ENCODE measurements at regions not wholly inside any gene's neighbourhood (a gene's known extent, or its start where the extent isn't known, plus 50 kb on each side); places are given as distances from the start of the nearest gene placed in this dataset.

DNA sequence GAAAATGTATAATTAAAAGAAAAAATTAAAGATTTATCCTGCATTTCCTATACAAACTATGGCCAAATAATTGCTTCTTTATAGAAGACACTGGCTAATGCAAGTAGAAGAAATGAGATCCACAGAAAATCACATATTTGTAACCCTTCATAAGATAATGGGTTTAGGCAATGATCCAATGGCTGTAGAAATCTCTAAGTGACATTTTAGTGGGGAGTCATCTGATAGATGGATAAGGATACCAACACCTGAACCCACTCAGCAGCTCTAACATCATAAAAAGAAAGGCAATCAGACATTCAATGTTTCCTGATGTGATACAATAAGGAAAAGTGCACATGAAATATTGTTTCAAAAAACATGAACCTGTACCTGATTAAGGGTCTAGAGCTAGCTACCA, 297.5 kb downstream of the CXCL12 start:
- TF ChIP-seq, protein P1, sequence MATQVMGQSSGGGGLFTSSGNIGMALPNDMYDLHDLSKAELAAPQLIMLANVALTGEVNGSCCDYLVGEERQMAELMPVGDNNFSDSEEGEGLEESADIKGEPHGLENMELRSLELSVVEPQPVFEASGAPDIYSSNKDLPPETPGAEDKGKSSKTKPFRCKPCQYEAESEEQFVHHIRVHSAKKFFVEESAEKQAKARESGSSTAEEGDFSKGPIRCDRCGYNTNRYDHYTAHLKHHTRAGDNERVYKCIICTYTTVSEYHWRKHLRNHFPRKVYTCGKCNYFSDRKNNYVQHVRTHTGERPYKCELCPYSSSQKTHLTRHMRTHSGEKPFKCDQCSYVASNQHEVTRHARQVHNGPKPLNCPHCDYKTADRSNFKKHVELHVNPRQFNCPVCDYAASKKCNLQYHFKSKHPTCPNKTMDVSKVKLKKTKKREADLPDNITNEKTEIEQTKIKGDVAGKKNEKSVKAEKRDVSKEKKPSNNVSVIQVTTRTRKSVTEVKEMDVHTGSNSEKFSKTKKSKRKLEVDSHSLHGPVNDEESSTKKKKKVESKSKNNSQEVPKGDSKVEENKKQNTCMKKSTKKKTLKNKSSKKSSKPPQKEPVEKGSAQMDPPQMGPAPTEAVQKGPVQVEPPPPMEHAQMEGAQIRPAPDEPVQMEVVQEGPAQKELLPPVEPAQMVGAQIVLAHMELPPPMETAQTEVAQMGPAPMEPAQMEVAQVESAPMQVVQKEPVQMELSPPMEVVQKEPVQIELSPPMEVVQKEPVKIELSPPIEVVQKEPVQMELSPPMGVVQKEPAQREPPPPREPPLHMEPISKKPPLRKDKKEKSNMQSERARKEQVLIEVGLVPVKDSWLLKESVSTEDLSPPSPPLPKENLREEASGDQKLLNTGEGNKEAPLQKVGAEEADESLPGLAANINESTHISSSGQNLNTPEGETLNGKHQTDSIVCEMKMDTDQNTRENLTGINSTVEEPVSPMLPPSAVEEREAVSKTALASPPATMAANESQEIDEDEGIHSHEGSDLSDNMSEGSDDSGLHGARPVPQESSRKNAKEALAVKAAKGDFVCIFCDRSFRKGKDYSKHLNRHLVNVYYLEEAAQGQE (IDR thresholded peaks at IDR 0.05; ENCODE audit: insufficient read depth in 1 of 2, low read depth in 2 of 2, low read length in 2 of 2), result no peak
- TF ChIP-seq POLR2AphosphoS5 (IDR thresholded peaks at IDR 0.05; ENCODE audit: low read depth, low read length) (no peak), TAF1 (IDR thresholded peaks at IDR 0.05; ENCODE audit: borderline replicate concordance, insufficient read depth, low read length) (no peak)
